ENCODE measurements at regions not wholly inside any gene's neighbourhood (a gene's known extent, or its start where the extent isn't known, plus 50 kb on each side); places are given as distances from the start of the nearest gene placed in this dataset.

DNA sequence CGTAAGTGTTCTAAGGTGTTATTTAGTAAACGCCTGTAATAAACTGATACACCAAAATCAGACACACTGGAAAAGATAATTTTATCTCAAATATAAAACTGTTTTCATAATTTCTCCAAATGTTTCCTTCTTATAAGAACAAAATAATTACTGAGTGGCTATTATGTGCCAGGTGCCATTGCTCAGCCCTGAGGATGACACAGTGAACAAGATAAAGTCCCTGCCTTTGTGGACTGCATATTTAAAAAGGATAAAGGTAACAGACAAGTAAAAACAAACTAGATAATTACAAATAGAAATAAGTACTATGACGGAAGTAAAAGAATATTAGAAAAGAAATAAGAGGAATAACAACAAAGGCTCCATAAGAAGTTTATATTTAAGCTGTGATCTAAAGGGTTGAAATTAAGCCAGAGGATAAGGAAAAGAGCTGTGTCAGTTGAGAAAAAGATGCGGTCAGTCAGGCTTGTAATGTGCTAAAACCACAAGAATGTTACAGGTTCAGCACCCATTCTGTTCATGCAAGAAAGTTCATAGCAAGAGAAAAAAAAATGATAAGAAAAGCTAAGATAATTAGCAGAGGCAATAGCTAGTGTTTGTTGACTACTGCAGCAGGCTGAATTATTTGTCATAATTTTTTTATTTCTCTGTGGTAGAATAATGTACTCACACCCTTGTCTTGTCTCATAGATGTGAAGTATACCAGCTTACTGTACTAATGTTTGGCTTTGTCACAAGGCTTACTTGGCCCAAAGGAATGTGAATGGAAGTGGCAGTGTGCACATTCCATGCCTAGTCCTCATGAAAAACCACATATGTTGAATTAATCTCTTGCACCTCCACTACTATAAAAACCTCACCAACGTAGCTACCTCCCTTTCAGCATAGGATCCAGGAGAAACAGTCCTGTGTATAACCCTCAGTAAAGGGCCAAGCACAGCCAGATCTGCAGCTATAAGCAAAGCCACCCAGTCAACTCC is 75.1 kb downstream of the CRPPA start:
- no peak overlapping the region for H3K4me3 ChIP-seq (ENCODE audit: low read depth, low read length)
- H3K36me3 ChIP-seq (ENCODE audit: control insufficient read depth, insufficient read depth, low read length) = no peaks in the 10 kb centered on the region
- peak; percentile 26 for DNase-seq (ENCODE audit: low read depth)
- CTCF ChIA-PET = interaction anchor here (0.6 to 1.6 kb wide), 4 partner anchors 10 to 216 kb away, joined by 3 to 4 read pairs (median 3); no protein-coding TSS in a partner anchor
- no peaks in the 10 kb centered on the region; the same call in none of the 2 replicates for H3K27me3 ChIP-seq (ENCODE audit: control insufficient read depth, insufficient read depth, low read length)
- POLR2A ChIA-PET = no interaction called here
- TF ChIP-seq CTCF (IDR thresholded peaks at IDR 0.05; ENCODE audit: insufficient read depth, low read depth, low read length) = no peak

DNA sequence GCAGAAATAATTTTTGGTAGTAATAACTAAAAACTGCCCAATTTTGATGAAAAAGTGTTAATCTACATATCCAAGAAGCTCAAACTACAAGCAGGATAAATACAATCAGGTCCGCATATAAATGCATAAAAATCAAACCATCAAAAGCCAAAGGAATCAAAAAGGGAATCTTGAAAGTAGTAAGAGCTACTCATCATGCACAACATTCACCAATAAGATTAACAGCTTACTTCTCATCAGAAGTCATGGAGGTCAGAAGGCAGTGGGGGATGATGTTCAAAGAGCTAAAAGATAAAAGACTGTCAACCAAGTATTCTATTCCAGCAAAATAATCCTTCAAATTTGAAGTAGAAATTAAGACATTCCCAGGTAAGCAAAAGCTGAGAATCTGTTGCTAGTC is 76.4 kb downstream of the CRPPA start:
- no peaks in the 10 kb centered on the region for H3K36me3 ChIP-seq (ENCODE audit: control insufficient read depth, insufficient read depth, low read length)
- no peak for TF ChIP-seq CTCF (IDR thresholded peaks at IDR 0.05; ENCODE audit: insufficient read depth, low read depth, low read length)

DNA sequence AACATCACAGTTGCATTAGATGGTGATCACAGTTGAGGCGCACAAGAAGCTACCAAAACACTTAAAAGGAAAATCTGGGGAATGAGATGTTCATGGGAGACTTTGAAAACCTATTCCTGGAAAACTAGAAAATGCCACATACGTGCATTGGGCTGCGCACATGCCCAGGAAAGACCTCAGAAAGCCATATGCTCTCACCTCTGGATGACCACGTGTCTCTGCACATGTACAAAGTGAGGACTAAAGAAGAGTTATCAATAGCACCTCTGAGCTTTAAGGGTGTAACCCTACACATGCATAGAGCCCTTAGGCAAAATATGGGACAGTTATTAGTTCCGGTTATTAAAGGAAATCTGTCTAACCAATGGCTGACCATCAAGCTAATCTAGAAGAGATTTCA is 77.7 kb downstream of the CRPPA start:
- no peaks in the 10 kb centered on the region for H3K36me3 ChIP-seq (ENCODE audit: control insufficient read depth, insufficient read depth, low read length)
- no peak for DNase-seq (ENCODE audit: low read depth)
- POLR2A ChIA-PET = no interaction called here
- TF ChIP-seq CTCF (IDR thresholded peaks at IDR 0.05; ENCODE audit: insufficient read depth, low read depth, low read length) = no peak
- H3K4me3 ChIP-seq (ENCODE audit: low read depth, low read length) = no peak overlapping the region
- no peaks in the 10 kb centered on the region; the same call in 1 of the 2 replicates for H3K27me3 ChIP-seq (ENCODE audit: control insufficient read depth, insufficient read depth, low read length)
- CTCF ChIA-PET = no interaction called here

More for the DNA sequence above, 76.4 kb downstream of the CRPPA start:
- no peak overlapping the region for H3K4me3 ChIP-seq (ENCODE audit: low read depth, low read length)
- H3K27me3 ChIP-seq (ENCODE audit: control insufficient read depth, insufficient read depth, low read length) = no peaks in the 10 kb centered on the region; the same call in none of the 2 replicates
- DNase-seq (ENCODE audit: low read depth) = no peak
- POLR2A ChIA-PET = no interaction called here
- CTCF ChIA-PET = interaction anchor here (1.6 kb wide), 1 partner anchor 11 kb away, joined by 4 read pairs; no protein-coding TSS in a partner anchor

DNA sequence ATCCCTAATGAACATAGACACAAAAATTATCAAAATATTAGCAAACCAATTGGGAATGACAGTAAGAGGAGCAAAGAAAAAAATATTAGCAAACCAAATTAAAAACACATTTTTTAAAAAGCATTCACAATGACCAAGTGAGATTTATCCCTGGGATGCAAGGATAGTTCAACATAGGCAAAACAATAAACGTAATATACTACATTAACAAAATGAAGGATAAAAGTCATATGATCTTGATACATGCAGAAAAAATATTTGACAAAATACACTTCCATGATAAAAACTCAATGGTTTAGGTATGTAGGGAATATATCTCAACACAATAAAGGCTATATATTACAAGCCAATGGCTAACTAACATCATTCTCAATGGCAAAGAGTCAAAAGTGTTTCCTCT is 83.3 kb downstream of the CRPPA start:
- CTCF ChIA-PET = interaction anchor here (0.6 kb wide), 1 partner anchor 157 kb away, joined by 3 read pairs; no protein-coding TSS in a partner anchor

More for the DNA sequence above, 83.3 kb downstream of the CRPPA start:
- Histone ChIP-seq H3K27me3 (ENCODE audit: control insufficient read depth, insufficient read depth, low read length) (no peaks in the 10 kb centered on the region), H3K4me3 (ENCODE audit: low read depth, low read length) (no peak overlapping the region), H3K36me3 (ENCODE audit: control insufficient read depth, insufficient read depth, low read length) (no peaks in the 10 kb centered on the region)
- TF ChIP-seq CTCF (IDR thresholded peaks at IDR 0.05; ENCODE audit: insufficient read depth, low read depth, low read length) = no peak
- no peak for DNase-seq (ENCODE audit: low read depth)
- POLR2A ChIA-PET = no interaction called here
